Activated naive CD4-positive, alpha-beta T cell treated with anti-CD3 and anti-CD28 coated beads for 36 hours (primary cell): ENCODE measurements at regions not wholly inside any gene's neighbourhood (a gene's known extent, or its start where the extent isn't known, plus 50 kb on each side); places are given as distances from the start of the nearest gene placed in this dataset.

Experiments used
- CTCF ChIA-PET: fragments of 350-600 bp; sonication (Branson Sonifier 250); formaldehyde crosslinking; loops from one replicate; lab custom pipeline; 2021; ENCODE audit warnings: antibody characterized with exemption; lab: Charles Lee
- DNase-seq: peaks from one replicate; pipeline ENCODE4 v3.0.0-alpha.2; 2020
- H3K27ac Mint-ChIP-seq: one replicate; pipeline ENCODE4 v1.8.0; 2021; ENCODE audit warnings: mild to moderate bottlenecking, mixed read lengths
- H3K27me3 Mint-ChIP-seq: one replicate; pipeline ENCODE4 v1.8.0; 2021; ENCODE audit warnings: low read depth, mixed read lengths
- H3K36me3 Mint-ChIP-seq: one replicate; pipeline ENCODE4 v1.8.0; 2021; ENCODE audit warnings: low read depth, mixed read lengths
- H3K4me1 Mint-ChIP-seq: one replicate; pipeline ENCODE4 v1.8.0; 2021; ENCODE audit warnings: low read depth, mixed read lengths
- H3K4me3 Mint-ChIP-seq: one replicate; pipeline ENCODE4 v1.8.0; 2021; ENCODE audit warnings: mild to moderate bottlenecking, moderate library complexity, mixed read lengths
- H3K9me3 Mint-ChIP-seq: one replicate; pipeline ENCODE4 v1.8.0; 2021; ENCODE audit warnings: mixed read lengths
- intact Hi-C: fragments of 100-400 bp; cut with micrococcal nuclease; formaldehyde crosslinking; loops from one replicate; pipeline ENCODE4 v1.15.1; 2023

GRCh38 chr7:84532196-84532595 is 337.6 kb upstream of the SEMA3A start:
- Mint-ChIP-seq H3K9me3 (no peaks in the 10 kb centered on the region), H3K4me3 (no peak overlapping the region), H3K27me3 (no peaks in the 10 kb centered on the region), H3K4me1 (no peaks in the 10 kb centered on the region), H3K36me3 (no peaks in the 10 kb centered on the region), H3K27ac (no peak overlapping the region)
- intact Hi-C loops: no loop called here
- CTCF ChIA-PET: interaction anchor here (0.6 kb wide), 1 partner anchor 91 kb away, joined by 6 read pairs; no protein-coding TSS in a partner anchor
- no peak for DNase-seq

- intact Hi-C loops: no loop called here
- H3K27me3 Mint-ChIP-seq: no peaks in the 10 kb centered on the region
- DNase-seq: no peak
- H3K4me3 Mint-ChIP-seq: no peak overlapping the region
- CTCF ChIA-PET: no interaction called here
- H3K27ac Mint-ChIP-seq: no peak overlapping the region
- no peaks in the 10 kb centered on the region for H3K9me3 Mint-ChIP-seq
- no peaks in the 10 kb centered on the region for H3K36me3 Mint-ChIP-seq
- no peaks in the 10 kb centered on the region for H3K4me1 Mint-ChIP-seq
Observed at GRCh38 chr7:84529480-84530205, 335.1 kb upstream of the SEMA3A start.

GRCh38 chr7:84528756-84529479 is 334.3 kb upstream of the SEMA3A start:
- CTCF ChIA-PET: interaction anchor here (0.6 kb wide), 1 partner anchor 188 kb away, joined by 4 read pairs; no protein-coding TSS in a partner anchor
- H3K27ac Mint-ChIP-seq: no peak overlapping the region
- no peaks in the 10 kb centered on the region for H3K9me3 Mint-ChIP-seq
- no peaks in the 10 kb centered on the region for H3K4me1 Mint-ChIP-seq
- no peaks in the 10 kb centered on the region for H3K36me3 Mint-ChIP-seq
- DNase-seq: no peak
- intact Hi-C loops: no loop called here
- no peak overlapping the region for H3K4me3 Mint-ChIP-seq
- H3K27me3 Mint-ChIP-seq: no peaks in the 10 kb centered on the region

- Mint-ChIP-seq H3K36me3 (no peaks in the 10 kb centered on the region), H3K9me3 (peaks cover 2% of the 10 kb centered on the region), H3K4me1 (no peaks in the 10 kb centered on the region), H3K27ac (no peak overlapping the region), H3K4me3 (no peak overlapping the region), H3K27me3 (no peaks in the 10 kb centered on the region)
- intact Hi-C loops: no loop called here
- no peak for DNase-seq
- CTCF ChIA-PET: no interaction called here
Observed at GRCh38 chr7:84524714-84525694, 330.4 kb upstream of the SEMA3A start.

- Mint-ChIP-seq H3K36me3 (no peaks in the 10 kb centered on the region), H3K27ac (no peak overlapping the region), H3K4me3 (no peak overlapping the region), H3K9me3 (no peaks in the 10 kb centered on the region), H3K27me3 (peaks cover 1% of the 10 kb centered on the region), H3K4me1 (no peaks in the 10 kb centered on the region)
- DNase-seq: no peak
- CTCF ChIA-PET: no interaction called here
- intact Hi-C loops: no loop called here
Observed at GRCh38 chr7:84513061-84513460, 318.5 kb upstream of the SEMA3A start.

GRCh38 chr7:84512055-84512454 is 317.5 kb upstream of the SEMA3A start:
- intact Hi-C loops: no loop called here
- DNase-seq: no peak
- Mint-ChIP-seq H3K27ac (no peak overlapping the region), H3K4me1 (no peaks in the 10 kb centered on the region), H3K36me3 (no peaks in the 10 kb centered on the region), H3K9me3 (no peaks in the 10 kb centered on the region), H3K4me3 (no peak overlapping the region), H3K27me3 (peaks cover 1% of the 10 kb centered on the region)
- CTCF ChIA-PET: no interaction called here

GRCh38 chr7:84510505-84510904 is 315.9 kb upstream of the SEMA3A start:
- intact Hi-C loops: no loop called here
- H3K4me3 Mint-ChIP-seq: no peak overlapping the region
- CTCF ChIA-PET: no interaction called here
- H3K9me3 Mint-ChIP-seq: no peaks in the 10 kb centered on the region
- DNase-seq: no peak
- peaks cover 2% of the 10 kb centered on the region for H3K27me3 Mint-ChIP-seq
- H3K27ac Mint-ChIP-seq: no peak overlapping the region
- H3K4me1 Mint-ChIP-seq: no peaks in the 10 kb centered on the region
- no peaks in the 10 kb centered on the region for H3K36me3 Mint-ChIP-seq

- H3K27ac Mint-ChIP-seq: no peak overlapping the region
- intact Hi-C loops: no loop called here
- no peaks in the 10 kb centered on the region for H3K4me1 Mint-ChIP-seq
Observed at GRCh38 chr7:84509522-84509921, 314.9 kb upstream of the SEMA3A start.

GRCh38 chr7:84508606-84509005 is 314.0 kb upstream of the SEMA3A start:
- intact Hi-C loops: no loop called here
- Mint-ChIP-seq H3K4me3 (no peak overlapping the region), H3K9me3 (no peaks in the 10 kb centered on the region), H3K36me3 (no peaks in the 10 kb centered on the region), H3K27ac (no peak overlapping the region), H3K27me3 (peaks cover 5% of the 10 kb centered on the region), H3K4me1 (no peaks in the 10 kb centered on the region)
- DNase-seq: no peak
- CTCF ChIA-PET: no interaction called here

More at GRCh38 chr7:84509522-84509921, 314.9 kb upstream of the SEMA3A start:
- Mint-ChIP-seq H3K9me3 (no peaks in the 10 kb centered on the region), H3K4me3 (no peak overlapping the region), H3K36me3 (no peaks in the 10 kb centered on the region), H3K27me3 (peaks cover 5% of the 10 kb centered on the region)
- CTCF ChIA-PET: interaction anchor here (0.6 kb wide), 1 partner anchor 543 kb away, joined by 3 read pairs; no protein-coding TSS in a partner anchor
- DNase-seq: no peak

- Mint-ChIP-seq H3K36me3 (no peaks in the 10 kb centered on the region), H3K4me3 (no peak overlapping the region)
- intact Hi-C loops: no loop called here
Observed at GRCh38 chr7:84507529-84507928, 312.9 kb upstream of the SEMA3A start.

GRCh38 chr7:84506151-84506550 is 311.6 kb upstream of the SEMA3A start:
- CTCF ChIA-PET: no interaction called here
- no peaks in the 10 kb centered on the region for H3K4me1 Mint-ChIP-seq
- H3K4me3 Mint-ChIP-seq: no peak overlapping the region
- H3K27me3 Mint-ChIP-seq: peaks cover 5% of the 10 kb centered on the region
- no peak for DNase-seq
- H3K27ac Mint-ChIP-seq: no peak overlapping the region
- intact Hi-C loops: no loop called here
- H3K36me3 Mint-ChIP-seq: no peaks in the 10 kb centered on the region
- no peaks in the 10 kb centered on the region for H3K9me3 Mint-ChIP-seq

More at GRCh38 chr7:84507529-84507928, 312.9 kb upstream of the SEMA3A start:
- no peak overlapping the region for H3K27ac Mint-ChIP-seq
- H3K27me3 Mint-ChIP-seq: peaks cover 5% of the 10 kb centered on the region
- no peaks in the 10 kb centered on the region for H3K4me1 Mint-ChIP-seq
- no peaks in the 10 kb centered on the region for H3K9me3 Mint-ChIP-seq
- CTCF ChIA-PET: no interaction called here
- DNase-seq: no peak

- Mint-ChIP-seq H3K9me3 (no peaks in the 10 kb centered on the region), H3K27me3 (peaks cover 3% of the 10 kb centered on the region), H3K4me3 (no peak overlapping the region), H3K36me3 (no peaks in the 10 kb centered on the region), H3K27ac (no peak overlapping the region), H3K4me1 (no peaks in the 10 kb centered on the region)
- intact Hi-C loops: no loop called here
- DNase-seq: no peak
- CTCF ChIA-PET: no interaction called here
Observed at GRCh38 chr7:84502239-84502638, 307.6 kb upstream of the SEMA3A start.
